ENCODE measurements at regions not wholly inside any gene's neighbourhood (a gene's known extent, or its start where the extent isn't known, plus 50 kb on each side); places are given as distances from the start of the nearest gene placed in this dataset.

DNA sequence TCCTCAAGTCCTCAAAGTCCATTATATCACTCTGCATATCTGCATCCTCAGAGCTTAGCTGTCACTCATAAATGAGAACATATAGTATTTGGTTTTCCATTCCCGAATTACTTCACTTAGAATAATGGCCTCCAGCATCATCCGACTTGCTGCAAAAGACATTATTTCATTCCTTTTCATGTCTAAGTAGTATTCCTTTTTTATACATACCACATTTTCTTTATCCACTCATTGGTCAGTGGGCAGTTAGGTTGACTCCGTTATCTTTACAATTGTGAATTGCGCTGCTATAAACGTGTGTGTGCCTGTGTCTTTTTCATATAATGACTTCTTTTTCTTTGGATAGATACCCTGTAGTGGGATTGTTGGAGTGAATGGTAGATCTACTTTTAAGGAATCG is 117.2 kb downstream of the OR2K2 start:
- BruUV-seq (replicated peaks): no TSS peak
- no peak for TF ChIP-seq CBX3 (IDR thresholded peaks at IDR 0.05; ENCODE audit: low read depth)
- TF ChIP-seq YY1 (IDR thresholded peaks at IDR 0.05; ENCODE audit: extremely low read depth, insufficient replicate concordance, low read depth, low read length): no peak
- TF ChIP-seq FOSL1 (IDR thresholded peaks at IDR 0.05; ENCODE audit: low read depth): no peak
- no peak for TF ChIP-seq TCF7L2 (IDR thresholded peaks at IDR 0.05; ENCODE audit: borderline replicate concordance, extremely low read depth, insufficient read depth, insufficient read length)
- TF ChIP-seq ELF1 (IDR thresholded peaks at IDR 0.05; ENCODE audit: borderline replicate concordance, low read depth): no peak
- TF ChIP-seq, protein P1, sequence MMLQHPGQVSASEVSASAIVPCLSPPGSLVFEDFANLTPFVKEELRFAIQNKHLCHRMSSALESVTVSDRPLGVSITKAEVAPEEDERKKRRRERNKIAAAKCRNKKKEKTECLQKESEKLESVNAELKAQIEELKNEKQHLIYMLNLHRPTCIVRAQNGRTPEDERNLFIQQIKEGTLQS (IDR thresholded peaks at IDR 0.05): no peak
- TF ChIP-seq ZFX (IDR thresholded peaks at IDR 0.05): no peak
- TF ChIP-seq, protein P2, sequence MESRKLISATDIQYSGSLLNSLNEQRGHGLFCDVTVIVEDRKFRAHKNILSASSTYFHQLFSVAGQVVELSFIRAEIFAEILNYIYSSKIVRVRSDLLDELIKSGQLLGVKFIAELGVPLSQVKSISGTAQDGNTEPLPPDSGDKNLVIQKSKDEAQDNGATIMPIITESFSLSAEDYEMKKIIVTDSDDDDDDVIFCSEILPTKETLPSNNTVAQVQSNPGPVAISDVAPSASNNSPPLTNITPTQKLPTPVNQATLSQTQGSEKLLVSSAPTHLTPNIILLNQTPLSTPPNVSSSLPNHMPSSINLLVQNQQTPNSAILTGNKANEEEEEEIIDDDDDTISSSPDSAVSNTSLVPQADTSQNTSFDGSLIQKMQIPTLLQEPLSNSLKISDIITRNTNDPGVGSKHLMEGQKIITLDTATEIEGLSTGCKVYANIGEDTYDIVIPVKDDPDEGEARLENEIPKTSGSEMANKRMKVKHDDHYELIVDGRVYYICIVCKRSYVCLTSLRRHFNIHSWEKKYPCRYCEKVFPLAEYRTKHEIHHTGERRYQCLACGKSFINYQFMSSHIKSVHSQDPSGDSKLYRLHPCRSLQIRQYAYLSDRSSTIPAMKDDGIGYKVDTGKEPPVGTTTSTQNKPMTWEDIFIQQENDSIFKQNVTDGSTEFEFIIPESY (IDR thresholded peaks at IDR 0.05; ENCODE audit: extremely low read depth, insufficient replicate concordance, low read length): no peak
- TF ChIP-seq ZNF274 (IDR thresholded peaks at IDR 0.05; ENCODE audit: low read depth, low read length): no peak
- no peak for TF ChIP-seq SIN3A (IDR thresholded peaks at IDR 0.05; ENCODE audit: low read depth)
- TF ChIP-seq, protein P3, sequence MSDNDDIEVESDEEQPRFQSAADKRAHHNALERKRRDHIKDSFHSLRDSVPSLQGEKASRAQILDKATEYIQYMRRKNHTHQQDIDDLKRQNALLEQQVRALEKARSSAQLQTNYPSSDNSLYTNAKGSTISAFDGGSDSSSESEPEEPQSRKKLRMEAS (IDR thresholded peaks at IDR 0.05): no peak
- TF ChIP-seq EZH2phosphoT487 (IDR thresholded peaks at IDR 0.05; ENCODE audit: borderline replicate concordance): no peak
- Histone ChIP-seq H3K79me2 (ENCODE audit: insufficient read depth, low read length) (no peaks in the 10 kb centered on the region), H3K9ac (ENCODE audit: low read length) (no peak overlapping the region), H3K9me2 (ENCODE audit: insufficient read depth) (no peaks in the 10 kb centered on the region), H3K4me2 (ENCODE audit: low read length) (no peak overlapping the region), H3K27me3 (ENCODE audit: insufficient read depth, low read length) (no peaks in the 10 kb centered on the region), H3K9me3 (ENCODE audit: control insufficient read depth in 1 of 2, insufficient read depth in 1 of 2, low read depth in 1 of 2, low read length in 2 of 2) (no peaks in the 10 kb centered on the region), H3K4me3 (replicated peaks in 1 of 2; ENCODE audit: low read depth in 1 of 2, low read length in 2 of 2) (no peak overlapping the region), H3K4me1 (ENCODE audit: control insufficient read depth in 1 of 2, insufficient read depth in 2 of 2, low read length in 2 of 2) (no peaks in the 10 kb centered on the region), H4K20me1 (ENCODE audit: insufficient read depth) (no peaks in the 10 kb centered on the region), H3K27ac (ENCODE audit: low read depth, low read length) (no peak overlapping the region), H2AFZ (ENCODE audit: low read depth, low read length, poor library complexity, severe bottlenecking) (no peak overlapping the region), H3K36me3 (ENCODE audit: control insufficient read depth in 1 of 2, insufficient read depth in 2 of 2, low read length in 2 of 2) (no peaks in the 10 kb centered on the region)
- ATAC-seq (no peak), DNase-seq (ENCODE audit: low read depth, low spot score) (no peak)
- ChIA-PET POLR2A (no interaction called here), CTCF (no interaction called here), RAD21 (ENCODE audit: low non-redundant PET in 1 of 2, low total read pairs in 2 of 2, uncharacterized antibody in 2 of 2, unreplicated experiment in 2 of 2) (no interaction called here)
- intact Hi-C loops (cut with micrococcal nuclease): no loop called here

Measured in HCT116 (cell line).